Adrenal gland (tissue), 9 donors: ENCODE measurements at regions not wholly inside any gene's neighbourhood (a gene's known extent, or its start where the extent isn't known, plus 50 kb on each side); places are given as distances from the start of the nearest gene placed in this dataset.

Experiments used
- DNase-seq, 7 donors: peaks; one replicate each; pipeline ENCODE4 v3.0.0-alpha.2; 2019 to 2020
- H3K27ac ChIP-seq, 5 donors: fragments of 200-600 bp; sonication (generic) in 4 of 5; 1 replicate in 3 of 5; 2 replicates in 2 of 5; pipeline versions ENCODE4 v1.5.1 to v1.8.0; 2016 to 2020; ENCODE audit warnings: mild to moderate bottlenecking in 1 of 5
- H3K27me3 ChIP-seq: fragments of 200-600 bp; 2 replicates; pipeline ENCODE4 v1.8.0; 2021
- H3K36me3 ChIP-seq, 2 donors: fragments of 200-600 bp; replicated peaks in 1 of 2; 1 replicate in 1 of 2; 2 replicates in 1 of 2; pipeline versions ENCODE4 v1.5.1 to v1.8.0; 2018 to 2022
- H3K4me1 ChIP-seq, 2 donors: fragments of 200-600 bp; replicated peaks in 1 of 2; 1 replicate in 1 of 2; 2 replicates in 1 of 2; pipeline versions ENCODE4 v1.5.1 to v1.8.0; 2018 to 2021
- H3K4me3 ChIP-seq, 4 donors: fragments of 200-600 bp; sonication (generic) in 3 of 4; one replicate each; pipeline ENCODE4 v1.5.1; 2016 to 2018
- H3K9me3 ChIP-seq, 3 donors: fragments of 200-600 bp; sonication (generic) in 1 of 3; replicated peaks in 1 of 3; 1 replicate in 2 of 3; 2 replicates in 1 of 3; pipeline versions ENCODE4 v1.5.1 to v1.8.0; 2016 to 2021
- POLR2A ChIP-seq, 2 donors: fragments of 450-650 bp; IDR thresholded peaks; one replicate each; pipeline ENCODE4 v1.6.1; 2017; ENCODE audit warnings: antibody characterized with exemption in 2 of 2, mild to moderate bottlenecking in 2 of 2, moderate library complexity in 1 of 2
- WGBS, 4 donors: extraction: QIAGEN DNeasy Blood & Tissue Kit in 2 of 4; methylation state at CpG; one replicate each; pipeline versions ENCODE4 v1.1.5 to v1.1.7; 2013 to 2017; 5-methylcytosine and 5-hydroxymethylcytosine counted together
- intact Hi-C, 2 donors: fragments of 100-400 bp; cut with DNase I; formaldehyde crosslinking; loops; one replicate each; pipeline versions ENCODE4 v1.14.1 to v1.15.0; 2022 to 2023
- TF ChIP-seq, protein P1 (sequence below), 6 experiments: fragments of 450-650 bp in 4 of 6; fragments of 200-600 bp in 2 of 6; sonication (generic) in 1 of 6; IDR thresholded peaks; 1 replicate in 5 of 6; 2 replicates in 1 of 6; pipeline versions ENCODE4 v1.5.1 to v1.8.0; 2016 to 2021; ENCODE audit warnings: antibody characterized with exemption in 6 of 6, mild to moderate bottlenecking in 2 of 6, moderate library complexity in 1 of 6
- donor health status: healthy with polysubstance abuse.
- donor health status: Bipolar disorder and iron deficiency.
- donor health status: DM: yes; HTN: yes; CAD: no.
- donor health status: DM: no; HTN: no; CAD: no.
- donor health status: DM: no; HTN: no; CAD: no.

DNA sequence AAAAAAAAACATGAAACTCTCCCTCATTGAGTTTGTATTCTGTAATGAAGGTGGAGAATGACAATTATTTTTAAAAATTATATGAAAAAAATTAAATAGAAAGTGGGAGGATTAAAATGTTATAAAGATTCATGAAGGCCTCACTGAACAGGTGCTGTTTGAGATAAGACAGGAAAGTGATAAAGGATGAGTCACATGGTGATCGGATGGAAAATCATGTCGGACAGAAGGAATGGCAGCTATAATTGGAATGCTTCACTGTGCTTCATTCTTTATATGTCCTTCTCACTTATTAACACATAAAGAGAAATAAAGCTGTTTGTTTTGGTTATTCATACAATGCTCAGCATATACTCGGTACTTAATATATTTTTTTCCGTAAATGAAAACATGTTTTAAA, 464.5 kb upstream of the RGMB start:
- 63 to 80% (median 70%) methylated on average over 4 of the region's 4 CpGs for WGBS, 4 donors
- TF ChIP-seq, protein P1, sequence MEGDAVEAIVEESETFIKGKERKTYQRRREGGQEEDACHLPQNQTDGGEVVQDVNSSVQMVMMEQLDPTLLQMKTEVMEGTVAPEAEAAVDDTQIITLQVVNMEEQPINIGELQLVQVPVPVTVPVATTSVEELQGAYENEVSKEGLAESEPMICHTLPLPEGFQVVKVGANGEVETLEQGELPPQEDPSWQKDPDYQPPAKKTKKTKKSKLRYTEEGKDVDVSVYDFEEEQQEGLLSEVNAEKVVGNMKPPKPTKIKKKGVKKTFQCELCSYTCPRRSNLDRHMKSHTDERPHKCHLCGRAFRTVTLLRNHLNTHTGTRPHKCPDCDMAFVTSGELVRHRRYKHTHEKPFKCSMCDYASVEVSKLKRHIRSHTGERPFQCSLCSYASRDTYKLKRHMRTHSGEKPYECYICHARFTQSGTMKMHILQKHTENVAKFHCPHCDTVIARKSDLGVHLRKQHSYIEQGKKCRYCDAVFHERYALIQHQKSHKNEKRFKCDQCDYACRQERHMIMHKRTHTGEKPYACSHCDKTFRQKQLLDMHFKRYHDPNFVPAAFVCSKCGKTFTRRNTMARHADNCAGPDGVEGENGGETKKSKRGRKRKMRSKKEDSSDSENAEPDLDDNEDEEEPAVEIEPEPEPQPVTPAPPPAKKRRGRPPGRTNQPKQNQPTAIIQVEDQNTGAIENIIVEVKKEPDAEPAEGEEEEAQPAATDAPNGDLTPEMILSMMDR (IDR thresholded peaks at IDR 0.05) = no peak
- no peak for TF ChIP-seq POLR2A (IDR thresholded peaks at IDR 0.05)
- DNase-seq = no peak
- no peak overlapping the region for H3K4me3 ChIP-seq
- H3K27me3 ChIP-seq = no peaks in the 10 kb centered on the region
- H3K27ac ChIP-seq = no peak overlapping the region
- no peaks in the 10 kb centered on the region for H3K36me3 ChIP-seq
- no peaks in the 10 kb centered on the region for H3K9me3 ChIP-seq
- no peaks in the 10 kb centered on the region for H3K4me1 ChIP-seq
- intact Hi-C loops = no loop called here

DNA sequence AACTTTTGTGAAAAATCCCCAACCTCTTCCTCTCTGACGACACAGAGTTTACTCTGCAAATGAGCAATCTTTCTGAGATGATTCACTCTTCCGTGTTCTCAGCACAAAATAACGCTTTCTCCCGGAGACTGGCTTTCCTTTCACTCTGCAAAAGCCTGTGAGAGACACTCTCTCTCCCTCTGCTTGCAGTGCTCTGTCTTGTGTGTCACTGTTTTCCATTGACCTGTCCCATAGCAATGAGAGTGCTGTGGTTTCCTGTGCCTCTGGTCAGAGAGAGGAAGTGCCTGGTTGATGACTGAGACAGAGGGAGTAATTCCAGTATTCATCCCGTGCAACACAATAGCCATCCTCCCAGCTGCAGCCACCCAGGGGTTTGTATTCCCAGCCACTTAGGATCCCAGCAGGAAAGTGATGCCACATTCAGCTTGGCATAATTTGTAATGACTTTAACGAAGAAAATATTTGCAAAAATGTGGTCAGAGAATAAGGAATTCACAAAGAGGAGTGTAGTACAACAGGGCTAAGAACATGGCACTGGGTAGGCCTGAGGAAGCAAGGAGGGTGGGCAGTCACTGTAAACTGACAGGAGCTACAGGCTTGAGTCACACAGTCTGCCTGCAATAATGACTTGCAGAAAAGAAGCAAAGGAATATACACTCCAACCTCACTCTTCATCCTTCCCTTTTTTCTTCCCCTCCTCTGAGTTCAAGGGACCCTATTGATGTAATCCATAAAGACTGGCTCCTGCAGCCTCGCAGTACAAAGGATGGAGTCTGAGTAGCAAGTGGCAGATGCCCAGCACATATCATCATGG, 463.5 kb upstream of the RGMB start:
- Histone ChIP-seq H3K27ac (no peak overlapping the region), H3K36me3 (no peaks in the 10 kb centered on the region), H3K27me3 (no peaks in the 10 kb centered on the region), H3K4me1 (no peaks in the 10 kb centered on the region), H3K4me3 (no peak overlapping the region), H3K9me3 (no peaks in the 10 kb centered on the region)
- TF ChIP-seq, protein P1 (IDR thresholded peaks at IDR 0.05) = no peak
- no peak for TF ChIP-seq POLR2A (IDR thresholded peaks at IDR 0.05)
- peak in 2 of 7 donors; percentile 15 to 50 for DNase-seq
- intact Hi-C loops = no loop called here
- 46 to 59% (median 54%) methylated on average over 7 of the region's 7 CpGs for WGBS, 4 donors

DNA sequence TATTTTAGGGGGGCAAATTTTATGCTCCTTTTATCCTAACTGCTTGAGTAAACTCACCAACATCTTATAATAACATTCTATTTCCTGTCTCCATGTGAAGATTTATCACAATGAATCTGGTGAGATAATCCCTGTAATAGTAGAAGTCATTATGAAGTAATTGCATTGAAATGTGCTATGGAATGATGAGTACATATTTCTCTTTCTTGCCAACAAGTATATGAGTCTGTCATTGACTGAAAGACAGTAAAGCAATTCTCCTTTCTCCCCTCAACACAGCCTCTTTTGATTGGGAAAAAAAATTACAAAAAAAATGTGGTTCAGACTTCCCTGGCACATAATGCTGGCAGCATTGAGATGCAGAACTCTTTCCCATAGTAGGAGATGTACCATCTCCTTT, 459.2 kb upstream of the RGMB start:
- no peaks in the 10 kb centered on the region for H3K4me1 ChIP-seq
- no peaks in the 10 kb centered on the region for H3K36me3 ChIP-seq
- TF ChIP-seq, protein P1 (IDR thresholded peaks at IDR 0.05) = no peak
- no peak for TF ChIP-seq POLR2A (IDR thresholded peaks at IDR 0.05)
- H3K27me3 ChIP-seq = no peaks in the 10 kb centered on the region
- H3K27ac ChIP-seq = no peak overlapping the region
- no peaks in the 10 kb centered on the region for H3K9me3 ChIP-seq
- DNase-seq = no peak
- intact Hi-C loops = no loop called here
- H3K4me3 ChIP-seq = no peak overlapping the region

DNA sequence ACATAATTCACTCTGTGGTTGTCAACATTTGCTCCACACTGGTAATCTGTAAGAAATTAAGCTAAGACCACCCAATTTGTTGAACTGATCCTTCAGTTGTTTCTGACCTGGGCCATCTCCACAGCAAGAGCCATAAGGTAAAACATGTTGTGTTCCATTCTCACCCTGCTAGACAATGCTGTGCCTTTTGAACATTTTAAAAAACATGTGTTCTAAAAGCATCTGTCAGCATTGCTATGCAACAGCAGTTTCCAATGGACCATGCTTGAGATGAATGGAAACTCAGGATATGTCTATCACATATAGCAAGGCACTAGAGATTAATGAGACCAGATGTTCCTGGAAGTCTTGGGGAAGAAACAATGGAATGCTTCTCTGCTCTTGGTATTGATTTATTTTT, 455.1 kb upstream of the RGMB start:
- intact Hi-C loops = no loop called here
- no peak overlapping the region for H3K4me3 ChIP-seq
- H3K27ac ChIP-seq = no peak overlapping the region
- no peaks in the 10 kb centered on the region for H3K4me1 ChIP-seq
- no peak for TF ChIP-seq POLR2A (IDR thresholded peaks at IDR 0.05)
- TF ChIP-seq, protein P1 (IDR thresholded peaks at IDR 0.05) = no peak
- DNase-seq = no peak
- no peaks in the 10 kb centered on the region for H3K36me3 ChIP-seq
- H3K27me3 ChIP-seq = no peaks in the 10 kb centered on the region
- H3K9me3 ChIP-seq = no peaks in the 10 kb centered on the region
